Glutamatergic neuron (in vitro differentiated cells): ENCODE measurements at regions not wholly inside any gene's neighbourhood (a gene's known extent, or its start where the extent isn't known, plus 50 kb on each side); places are given as distances from the start of the nearest gene placed in this dataset.

Experiments used
- DNase-seq: peaks from one replicate; pipeline ENCODE4 v3.0.0; 2022
- H3K27ac Mint-ChIP-seq: one replicate; pipeline ENCODE4 v1.8.0; 2020; ENCODE audit warnings: mild to moderate bottlenecking, mixed read lengths, inconsistent platforms; ENCODE audit not compliant: unreplicated experiment
- H3K27me3 Mint-ChIP-seq: one replicate; pipeline ENCODE4 v1.8.0; 2020; ENCODE audit warnings: mild to moderate bottlenecking, moderate library complexity, mixed read lengths, inconsistent platforms; ENCODE audit not compliant: unreplicated experiment
- H3K36me3 Mint-ChIP-seq: one replicate; pipeline ENCODE4 v1.8.0; 2020; ENCODE audit warnings: mild to moderate bottlenecking, mixed read lengths, inconsistent platforms; ENCODE audit not compliant: unreplicated experiment
- H3K4me1 Mint-ChIP-seq: one replicate; pipeline ENCODE4 v1.8.0; 2020; ENCODE audit warnings: mild to moderate bottlenecking, low read depth, mixed read lengths, inconsistent platforms; ENCODE audit not compliant: unreplicated experiment
- H3K4me3 Mint-ChIP-seq: one replicate; pipeline ENCODE4 v1.8.0; 2020; ENCODE audit warnings: mild to moderate bottlenecking, mixed read lengths, inconsistent platforms; ENCODE audit not compliant: unreplicated experiment
- H3K9me3 Mint-ChIP-seq: one replicate; pipeline ENCODE4 v1.8.0; 2020; ENCODE audit warnings: mild to moderate bottlenecking, moderate library complexity, mixed read lengths, inconsistent platforms; ENCODE audit not compliant: unreplicated experiment
- CTCF ChIP-seq: fragments of 200-600 bp; sonication (generic); IDR thresholded peaks from one replicate; pipeline ENCODE4 v1.5.0; 2021; ENCODE audit not compliant: partially characterized antibody, unreplicated experiment

- Mint-ChIP-seq H3K9me3 (no peaks in the 10 kb centered on the region), H3K27me3 (no peaks in the 10 kb centered on the region), H3K36me3 (no peaks in the 10 kb centered on the region), H3K27ac (no peak overlapping the region), H3K4me3 (no peak overlapping the region), H3K4me1 (no peaks in the 10 kb centered on the region)
- DNase-seq, result no peak
- TF ChIP-seq CTCF, result no peak
Measured at GRCh38 chr6:105453968-105454367, 51.1 kb upstream of the PREP start.

GRCh38 chr6:105452924-105453756, 50.3 kb upstream of the PREP start:
- no peaks in the 10 kb centered on the region for H3K9me3 Mint-ChIP-seq
- TF ChIP-seq CTCF, result no peak
- no peaks in the 10 kb centered on the region for H3K36me3 Mint-ChIP-seq
- no peak overlapping the region for H3K27ac Mint-ChIP-seq
- H3K4me1 Mint-ChIP-seq, result no peaks in the 10 kb centered on the region
- no peaks in the 10 kb centered on the region for H3K27me3 Mint-ChIP-seq
- H3K4me3 Mint-ChIP-seq, result no peak overlapping the region
- DNase-seq, result no peak
